Ovary (tissue), 7 donors: ENCODE measurements at regions not wholly inside any gene's neighbourhood (a gene's known extent, or its start where the extent isn't known, plus 50 kb on each side); places are given as distances from the start of the nearest gene placed in this dataset.

ENCODE experiments used
- DNase-seq, 5 donors: peaks; one replicate each; pipeline ENCODE4 v3.0.0-alpha.2; 2019 to 2020
- H3K27ac ChIP-seq, 2 donors: fragments of 200-600 bp; one replicate each; pipeline versions ENCODE4 v1.5.1 to v1.8.0; 2019 to 2022
- H3K27me3 ChIP-seq: fragments of 200-600 bp; one replicate; pipeline ENCODE4 v1.8.0; 2022
- H3K36me3 ChIP-seq: fragments of 200-600 bp; sonication (generic); one replicate; pipeline ENCODE4 v1.5.1; 2019
- H3K4me1 ChIP-seq: one replicate; pipeline ENCODE4 v1.8.1; 2013; ENCODE audit warnings: mild to moderate bottlenecking, moderate library complexity; ENCODE audit not compliant: insufficient read depth
- H3K4me3 ChIP-seq: fragments of 200-600 bp; sonication (generic); one replicate; pipeline ENCODE4 v1.5.1; 2017
- H3K9me3 ChIP-seq, 2 donors: fragments of 200-600 bp in 1 of 2; sonication (generic) in 1 of 2; one replicate each; pipeline versions ENCODE4 v1.5.1 to v1.8.1; 2013 to 2019; ENCODE audit warnings: mild to moderate bottlenecking in 1 of 2, moderate library complexity in 1 of 2
- CTCF ChIP-seq, 3 donors: fragments of 450-650 bp in 2 of 3; fragments of 200-600 bp in 1 of 3; IDR thresholded peaks; one replicate each; pipeline versions ENCODE4 v1.5.1 to v1.8.0; 2016 to 2022; ENCODE audit warnings: antibody characterized with exemption in 3 of 3, mild to moderate bottlenecking in 1 of 3
- EP300 ChIP-seq: sonication (generic); formaldehyde crosslinking; IDR thresholded peaks from one replicate; pipeline ENCODE4 v1.6.1; 2017; ENCODE audit warnings: antibody characterized with exemption
- POLR2A ChIP-seq: fragments of 450-650 bp; IDR thresholded peaks from one replicate; pipeline ENCODE4 v1.6.1; 2017; ENCODE audit warnings: antibody characterized with exemption, mild to moderate bottlenecking, moderate library complexity
- WGBS, 3 donors: extraction: QIAGEN DNeasy Blood & Tissue Kit in 1 of 3; methylation state at CpG; one replicate each; pipeline versions ENCODE4 v1.1.5 to v1.1.7; 2013 to 2017; 5-methylcytosine and 5-hydroxymethylcytosine counted together
- intact Hi-C, 4 donors: fragments of 100-400 bp; cut with DNase I; formaldehyde crosslinking; loops; one replicate each; pipeline versions ENCODE4 v1.11.0 to v1.15.1; 2022 to 2023
- donor health status: DM: no; HTN: no; CAD: no; lungs with moderate emphysema.
- donor health status: DM: no; HTN: no; CAD: no.
- donor health status: Bipolar disorder and iron deficiency.
- donor health status: DM: no; HTN: no; CAD: no.
- donor health status: DM: yes; HTN: yes; CAD: no.

GRCh38 chr12:41981758-41982157 is 162.9 kb downstream of the GXYLT1 start:
- DNase-seq = no peak

DNA sequence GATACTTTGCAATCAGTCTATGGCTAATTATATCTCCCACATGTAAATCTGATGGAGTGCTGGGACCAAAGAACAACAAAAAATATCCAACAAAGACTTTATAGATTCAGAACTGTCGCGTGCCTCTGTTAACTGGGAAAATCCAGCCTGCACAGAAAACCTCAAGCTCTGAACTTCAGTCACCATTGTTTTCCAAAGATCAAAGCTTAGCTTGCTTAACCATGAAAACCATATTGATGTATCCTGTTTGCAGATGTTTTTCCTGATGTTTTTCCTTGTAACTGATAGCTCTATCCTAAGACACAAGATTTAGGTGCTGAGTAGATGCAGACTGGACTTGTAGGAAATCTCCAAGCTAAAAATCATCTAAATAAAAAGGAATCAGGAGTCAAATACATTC is 163.7 kb downstream of the GXYLT1 start:
- DNase-seq = no peak
- TF ChIP-seq POLR2A = no peak
- no peak for TF ChIP-seq CTCF (IDR thresholded peaks at IDR 0.05)
- TF ChIP-seq EP300 = no peak
- Histone ChIP-seq H3K4me3 (no peak overlapping the region), H3K9me3 (no peaks in the 10 kb centered on the region), H3K36me3 (no peaks in the 10 kb centered on the region), H3K27me3 (no peaks in the 10 kb centered on the region), H3K27ac (no peak overlapping the region), H3K4me1 (no peaks in the 10 kb centered on the region)
- intact Hi-C loops = no loop called here
- 77 to 85% (median 82%) methylated on average over 2 of the region's 2 CpGs for WGBS, 3 donors

More at GRCh38 chr12:41981758-41982157, 162.9 kb downstream of the GXYLT1 start:
- Histone ChIP-seq H3K4me1 (no peaks in the 10 kb centered on the region), H3K9me3 (no peaks in the 10 kb centered on the region), H3K4me3 (no peak overlapping the region), H3K36me3 (no peaks in the 10 kb centered on the region), H3K27me3 (no peaks in the 10 kb centered on the region), H3K27ac (no peak overlapping the region)
- 61 to 83% (median 78%) methylated on average over 1 of the region's 1 CpG for WGBS, 3 donors
- no peak for TF ChIP-seq POLR2A
- no peak for TF ChIP-seq EP300
- no peak for TF ChIP-seq CTCF (IDR thresholded peaks at IDR 0.05)
- intact Hi-C loops = no loop called here

GRCh38 chr12:41980390-41980789 is 164.3 kb downstream of the GXYLT1 start:
- Histone ChIP-seq H3K4me3 (no peak overlapping the region), H3K4me1 (no peaks in the 10 kb centered on the region), H3K27me3 (no peaks in the 10 kb centered on the region), H3K36me3 (no peaks in the 10 kb centered on the region), H3K9me3 (no peaks in the 10 kb centered on the region), H3K27ac (no peak overlapping the region)
- WGBS, 3 donors = 56 to 79% (median 70%) methylated on average over 1 of the region's 1 CpG
- no peak for DNase-seq
- TF ChIP-seq EP300 (no peak), POLR2A (no peak), CTCF (IDR thresholded peaks at IDR 0.05) (no peak)
- intact Hi-C loops = no loop called here

DNA sequence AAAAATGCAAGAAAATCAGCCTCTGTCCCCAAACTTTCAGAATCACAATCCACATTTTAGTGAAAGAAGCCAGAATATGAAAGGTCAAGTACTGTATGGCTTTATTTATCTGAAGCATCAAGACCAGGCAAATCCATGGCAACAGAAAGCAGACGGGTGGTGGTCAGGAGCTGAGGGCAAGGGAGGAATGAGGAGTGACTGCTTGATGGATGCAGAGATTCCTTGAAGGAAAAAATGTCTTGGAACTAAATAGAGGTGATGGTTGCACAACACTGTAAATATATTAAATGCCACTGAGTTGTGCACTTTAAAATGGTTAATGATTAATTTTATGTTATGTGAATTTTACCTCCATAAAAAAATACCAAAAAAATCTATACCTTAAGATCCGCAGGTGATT is 165.1 kb downstream of the GXYLT1 start:
- WGBS, 3 donors = 72 to 82% (median 82%) methylated on average over 2 of the region's 2 CpGs
- Histone ChIP-seq H3K4me3 (no peak overlapping the region), H3K27ac (no peak overlapping the region), H3K4me1 (no peaks in the 10 kb centered on the region), H3K27me3 (no peaks in the 10 kb centered on the region), H3K9me3 (no peaks in the 10 kb centered on the region), H3K36me3 (no peaks in the 10 kb centered on the region)
- intact Hi-C loops = no loop called here
- no peak for DNase-seq
- TF ChIP-seq POLR2A = no peak
- TF ChIP-seq EP300 = no peak

GRCh38 chr12:41972598-41972997 is 172.1 kb downstream of the GXYLT1 start:
- WGBS, 3 donors = 16 to 40% (median 19%) methylated on average over 2 of the region's 2 CpGs
- Histone ChIP-seq H3K4me3 (no peak overlapping the region), H3K27ac (no peak overlapping the region), H3K36me3 (no peaks in the 10 kb centered on the region), H3K9me3 (no peaks in the 10 kb centered on the region), H3K4me1 (no peaks in the 10 kb centered on the region), H3K27me3 (no peaks in the 10 kb centered on the region)
- TF ChIP-seq EP300 (no peak), CTCF (IDR thresholded peaks at IDR 0.05) (no peak), POLR2A (no peak)
- no peak for DNase-seq
- intact Hi-C loops = no loop called here
